Esophagus squamous epithelium (tissue), 4 donors: ENCODE measurements at regions not wholly inside any gene's neighbourhood (a gene's known extent, or its start where the extent isn't known, plus 50 kb on each side); places are given as distances from the start of the nearest gene placed in this dataset.

Experiments
- CTCF ChIP-seq, 6 experiments: fragments of 450-650 bp in 4 of 6; fragments of 200-600 bp in 2 of 6; sonication (generic) in 2 of 6; IDR thresholded peaks; one replicate each; pipeline ENCODE4 v1.5.1; 2016 to 2019; ENCODE audit warnings: antibody characterized with exemption in 6 of 6, mild to moderate bottlenecking in 4 of 6, moderate library complexity in 4 of 6
- POLR2A ChIP-seq, 4 donors: fragments of 450-650 bp; IDR thresholded peaks; one replicate each; pipeline ENCODE4 v1.6.1; 2017; ENCODE audit warnings: antibody characterized with exemption in 4 of 4, mild to moderate bottlenecking in 4 of 4, moderate library complexity in 3 of 4

- TF ChIP-seq POLR2A (IDR thresholded peaks at IDR 0.05) = no peak
- no peak for TF ChIP-seq CTCF (IDR thresholded peaks at IDR 0.05)
Measured at GRCh38 chr6:115712291-115712961, 348.3 kb downstream of the FRK start.
